NCI-H1105 treated with DMSO at 0.1 percent for 48 hours (cell line): ENCODE measurements at regions not wholly inside any gene's neighbourhood (a gene's known extent, or its start where the extent isn't known, plus 50 kb on each side); places are given as distances from the start of the nearest gene placed in this dataset.
A peak's percentile ranks its signal among the peaks of the same experiment; 100 is the strongest.

ENCODE experiments used
- DNase-seq: peaks from one replicate; lab custom pipeline; 2025; lab: John Stamatoyannopoulos, UW

DNA sequence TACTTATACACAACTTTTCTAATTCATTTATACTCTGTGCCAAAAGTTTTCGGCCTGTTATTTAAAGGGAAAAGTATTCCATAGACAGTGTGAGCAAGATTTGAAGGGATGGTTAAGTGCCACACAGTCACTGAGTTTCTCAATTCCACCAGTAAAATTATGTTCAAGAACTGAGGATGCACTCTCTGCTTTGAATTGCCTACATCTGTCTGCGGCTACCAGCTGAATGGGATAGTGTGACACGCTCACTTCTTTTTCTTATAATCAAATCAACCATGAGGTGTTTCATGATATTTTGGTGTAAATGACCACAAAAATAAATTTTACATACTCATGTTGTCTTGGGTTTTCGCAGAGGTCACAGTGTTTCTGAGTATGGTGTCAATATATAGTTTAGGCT lies 218.4 kb upstream of the TMEM161B start:
- no peak for DNase-seq

DNA sequence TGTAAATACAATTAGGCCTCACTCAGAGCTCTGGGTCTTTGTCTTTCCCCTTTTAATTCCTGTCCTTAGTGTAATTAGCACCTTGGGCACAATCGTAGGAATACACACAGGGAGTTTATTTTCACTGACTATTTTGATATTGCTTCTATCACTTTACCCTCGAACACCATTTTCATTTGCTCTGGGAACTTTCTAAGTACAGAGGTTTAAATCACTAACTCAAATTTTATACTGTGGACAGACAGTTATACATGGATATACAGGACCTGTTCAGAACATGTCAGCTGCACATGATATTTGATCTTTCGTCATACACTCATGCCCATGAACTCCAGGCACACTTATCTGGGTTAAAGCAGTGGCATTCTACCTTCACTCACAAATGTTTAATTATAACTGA lies 217.8 kb upstream of the TMEM161B start:
- DNase-seq, result peak; percentile 26

DNA sequence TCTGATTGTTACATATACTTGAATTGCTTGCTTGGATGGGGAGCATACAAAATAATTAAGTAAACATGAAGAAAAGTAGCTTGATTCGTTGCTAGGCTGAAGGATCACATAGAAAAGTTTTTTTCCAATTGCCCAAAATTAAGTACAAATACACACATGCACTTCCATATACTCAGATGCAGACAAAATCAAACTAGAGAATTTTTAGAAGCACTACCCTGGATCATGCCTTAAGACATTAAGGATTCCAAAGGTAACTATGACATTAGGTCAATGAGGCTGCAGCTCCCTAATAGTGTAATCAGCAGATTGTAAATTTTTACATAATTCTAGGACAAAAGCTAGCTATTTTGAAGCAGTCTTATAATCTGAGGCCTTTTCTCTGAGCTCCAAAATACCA lies 216.9 kb upstream of the TMEM161B start:
- DNase-seq, result no peak

GRCh38 chr5:88483964-88484672 lies 215.5 kb upstream of the TMEM161B start:
- DNase-seq, result no peak

- DNase-seq, result no peak
These were observed 212.3 kb upstream of the TMEM161B start for GRCh38 chr5:88480801-88481499.

DNA sequence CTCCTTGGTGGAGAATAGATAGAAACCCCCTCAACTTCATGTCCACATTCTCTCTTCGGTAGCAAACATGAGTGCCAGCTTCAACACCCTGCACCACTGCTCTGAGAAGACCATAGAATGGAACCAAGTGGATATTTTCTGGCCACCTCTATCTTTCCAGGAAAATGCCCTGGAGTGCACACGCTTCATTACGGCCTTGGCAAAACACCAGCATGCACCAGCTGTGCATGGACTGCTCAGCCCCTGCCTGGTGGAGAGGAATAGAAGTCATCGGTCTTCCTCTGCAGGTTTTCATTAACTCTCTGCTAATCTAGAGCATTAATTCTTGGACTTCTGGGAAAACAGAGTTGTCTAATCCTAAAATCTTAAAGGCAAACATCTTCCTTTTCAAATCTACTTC lies 211.6 kb upstream of the TMEM161B start:
- no peak for DNase-seq

DNA sequence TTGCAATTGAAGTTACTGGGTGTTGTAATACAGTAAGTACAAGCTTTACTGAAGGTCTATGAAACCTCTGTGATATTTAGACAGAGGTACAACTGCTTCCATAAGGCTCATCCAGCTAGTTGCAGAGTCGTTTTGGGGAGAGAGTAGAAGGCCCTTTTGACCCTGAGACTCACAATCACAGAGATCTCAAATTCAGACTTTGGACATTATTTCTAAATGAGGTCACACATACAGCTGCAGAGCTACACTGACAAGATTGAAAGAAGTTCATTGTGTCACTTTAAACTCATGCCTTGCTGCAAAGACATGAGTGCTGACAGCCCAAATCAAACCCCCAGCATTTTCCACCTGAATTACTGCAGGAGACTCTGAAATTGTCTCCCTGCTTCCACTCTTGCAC lies 205.9 kb upstream of the TMEM161B start:
- no peak for DNase-seq

GRCh38 chr5:88470745-88471144 lies 202.1 kb upstream of the TMEM161B start:
- DNase-seq, result no peak

GRCh38 chr5:88459971-88460370 lies 191.3 kb upstream of the TMEM161B start:
- no peak for DNase-seq

GRCh38 chr5:88452820-88453219 lies 184.2 kb upstream of the TMEM161B start:
- DNase-seq, result no peak

- DNase-seq, result no peak
These were observed 181.6 kb upstream of the TMEM161B start for GRCh38 chr5:88450239-88450638.

DNA sequence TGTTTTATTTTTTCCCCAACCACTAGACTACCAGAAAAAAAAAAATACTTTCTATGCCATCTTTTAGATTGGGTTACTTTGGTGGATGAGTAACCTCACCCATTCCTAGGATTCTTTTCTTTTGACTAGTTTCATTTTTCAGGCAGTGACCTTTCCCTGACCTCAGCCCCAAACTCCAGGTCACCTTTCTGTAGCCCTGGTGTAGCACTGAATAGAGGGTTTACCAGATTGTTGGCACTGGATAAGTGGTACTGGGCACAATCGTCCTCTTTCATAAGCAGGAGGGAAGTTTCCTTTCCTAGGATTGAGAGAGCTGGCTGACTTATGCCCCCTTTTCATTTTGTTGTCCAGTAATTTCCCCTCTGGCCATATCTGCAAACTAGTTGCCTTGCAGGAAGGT lies 169.4 kb upstream of the TMEM161B start:
- no peak for DNase-seq

DNA sequence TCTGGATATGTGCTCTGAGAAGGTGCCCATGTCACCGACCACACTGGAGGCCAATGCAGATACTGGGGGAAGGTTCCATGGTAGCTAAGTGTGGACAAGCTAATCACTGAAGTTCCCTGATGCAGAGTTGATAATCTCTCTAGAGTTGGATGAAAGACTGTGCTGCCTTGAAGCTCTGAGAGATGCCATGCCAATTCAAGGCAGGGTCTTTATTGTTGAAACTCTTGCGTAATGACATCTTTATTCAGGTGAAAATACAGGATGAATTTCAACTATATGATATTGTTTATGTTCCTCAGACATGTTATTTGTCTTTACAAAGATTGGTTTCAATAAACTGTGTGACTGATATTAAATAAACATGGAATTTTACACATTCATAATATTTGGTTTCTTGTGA lies 167.6 kb upstream of the TMEM161B start:
- DNase-seq, result no peak

GRCh38 chr5:88428633-88429032 lies 160.0 kb upstream of the TMEM161B start:
- no peak for DNase-seq

DNA sequence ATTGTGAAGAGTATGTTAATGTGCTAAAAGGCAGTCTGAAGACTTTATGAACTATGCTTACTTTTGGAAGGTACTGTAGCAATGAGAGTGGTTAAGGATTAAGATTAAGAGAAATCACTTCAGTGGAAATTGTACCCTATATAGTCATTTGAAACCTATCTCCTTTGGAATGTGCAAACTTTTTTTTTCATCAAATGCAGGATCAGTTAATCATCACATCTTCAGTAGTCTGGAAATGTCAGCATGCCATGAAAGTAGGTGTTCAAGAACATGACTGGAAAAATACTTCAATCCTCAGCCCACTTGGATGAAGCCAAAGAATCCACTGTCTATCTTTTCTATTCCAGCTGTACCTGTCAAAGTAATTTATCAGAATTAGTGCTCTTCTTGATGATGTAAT lies 157.8 kb upstream of the TMEM161B start:
- DNase-seq, result no peak

DNA sequence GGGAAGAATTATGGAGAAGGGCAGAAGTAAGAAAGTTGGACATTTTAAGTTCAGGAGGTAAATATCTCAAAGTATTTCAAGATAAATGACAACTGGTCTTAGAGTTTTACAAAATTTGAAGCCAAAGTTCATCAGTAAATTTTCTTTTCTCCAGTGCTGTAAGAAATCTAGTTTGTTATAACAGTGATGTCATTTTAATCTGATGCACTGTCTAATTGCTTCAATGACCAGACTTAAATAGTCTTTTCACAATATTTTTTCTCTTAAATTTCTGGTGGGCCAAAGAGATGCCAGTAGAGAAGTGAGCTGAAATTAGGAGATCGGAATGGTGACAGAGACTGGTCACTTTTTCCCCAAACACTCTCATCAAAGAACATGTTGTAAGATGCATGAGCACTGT lies 156.5 kb upstream of the TMEM161B start:
- DNase-seq, result no peak

GRCh38 chr5:88419931-88420330 lies 151.3 kb upstream of the TMEM161B start:
- DNase-seq, result no peak

DNA sequence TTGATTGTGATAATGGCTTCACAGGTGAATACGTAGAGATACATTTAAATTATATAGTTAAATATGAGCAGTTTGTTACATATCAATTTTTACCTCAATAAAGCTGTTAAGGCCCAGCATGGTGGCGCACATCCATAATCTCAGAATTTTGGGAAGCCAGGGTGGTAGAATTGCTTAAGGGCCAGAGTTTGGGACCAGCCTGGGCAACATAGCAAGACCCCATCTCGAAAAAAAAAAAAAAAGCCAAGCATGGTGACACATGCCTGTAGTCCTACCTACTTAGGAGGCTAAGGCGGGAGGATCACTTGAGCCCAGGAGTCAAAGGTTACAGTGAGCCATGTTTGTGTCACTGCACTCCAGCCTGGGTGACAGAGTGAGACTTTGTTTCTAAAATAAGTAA lies 138.7 kb upstream of the TMEM161B start:
- DNase-seq, result no peak

- no peak for DNase-seq
These were observed 137.1 kb upstream of the TMEM161B start for GRCh38 chr5:88405783-88406182.

DNA sequence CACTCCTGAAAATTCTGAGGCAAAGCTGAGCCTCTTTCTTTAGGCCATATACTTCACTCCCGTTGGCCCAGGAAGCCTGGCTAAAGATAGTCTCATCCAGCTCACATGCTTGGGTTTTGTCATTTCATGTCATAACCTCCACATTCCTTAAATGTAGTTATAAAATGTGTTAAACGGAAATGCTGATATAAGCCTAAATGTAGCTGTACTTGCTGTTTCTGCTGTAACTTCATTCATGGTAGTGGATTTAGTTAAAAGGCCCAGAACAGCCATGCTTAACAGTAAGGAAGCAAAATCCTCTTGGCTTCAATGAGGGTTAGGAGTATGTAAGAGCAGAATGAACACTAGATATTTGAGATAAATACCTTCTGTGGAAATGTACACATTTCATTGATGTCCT lies 135.8 kb upstream of the TMEM161B start:
- no peak for DNase-seq

GRCh38 chr5:88401686-88402085 lies 133.0 kb upstream of the TMEM161B start:
- DNase-seq, result no peak

DNA sequence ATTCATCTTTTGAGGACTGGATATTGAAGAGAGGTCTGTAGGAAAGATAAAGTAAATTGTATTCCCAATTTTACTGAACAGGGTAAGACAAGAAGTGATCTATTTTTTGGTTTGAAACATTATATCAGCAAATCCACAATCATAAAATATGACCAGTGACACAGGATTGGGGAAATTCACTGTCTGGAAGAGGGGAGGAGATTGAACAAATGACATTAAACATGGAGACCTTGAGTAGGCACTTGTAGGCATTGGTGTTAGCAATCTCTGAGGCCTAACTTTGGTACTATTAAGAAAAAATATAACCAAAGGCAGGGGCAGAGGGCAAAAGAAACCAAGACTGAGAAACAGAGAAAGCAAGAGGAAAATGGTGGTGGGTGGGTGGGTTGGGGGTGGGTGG lies 132.6 kb upstream of the TMEM161B start:
- DNase-seq, result no peak

DNA sequence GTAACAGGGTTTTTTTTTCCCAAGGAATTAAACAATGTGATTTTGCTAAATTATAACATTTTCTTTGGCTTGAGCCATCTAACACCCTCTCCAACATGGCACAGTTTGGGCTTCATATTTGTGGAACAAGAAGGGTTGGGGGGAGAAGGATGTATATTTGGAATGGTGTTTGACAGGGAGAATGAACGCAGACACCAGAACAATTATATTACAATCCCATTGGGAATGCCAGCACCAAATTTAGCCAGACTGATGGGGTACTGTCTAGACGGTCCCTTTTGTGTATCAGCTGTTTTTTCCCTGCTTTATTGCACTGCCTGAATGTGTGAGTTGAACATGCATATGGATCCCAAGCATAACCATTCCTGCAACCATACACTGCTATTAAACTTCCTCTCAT lies 130.9 kb upstream of the TMEM161B start:
- no peak for DNase-seq

GRCh38 chr5:88398316-88398715 lies 129.7 kb upstream of the TMEM161B start:
- DNase-seq, result no peak
